SK-N-MC (cell line): ENCODE measurements at regions not wholly inside any gene's neighbourhood (a gene's known extent, or its start where the extent isn't known, plus 50 kb on each side); places are given as distances from the start of the nearest gene placed in this dataset.

ENCODE experiments used
- EZH2 ChIP-seq: fragments of 200-600 bp; sonication (generic); IDR thresholded peaks from one replicate; pipeline ENCODE4 v1.6.1; 2017; ENCODE audit warnings: antibody characterized with exemption
- FOXP2 ChIP-seq: optimal IDR thresholded peaks from 2 replicates; pipeline ENCODE3; 2011; ENCODE audit warnings: mild to moderate bottlenecking, moderate library complexity; ENCODE audit not compliant: insufficient read depth; ENCODE audit errors: extremely low read length, control extremely low read depth
- POLR2AphosphoS5 ChIP-seq: IDR thresholded peaks from 2 replicates; pipeline ENCODE4 v1.6.1; 2012; ENCODE audit warnings: mild to moderate bottlenecking, low read depth, low read length, borderline replicate concordance

- TF ChIP-seq EZH2, result no peak
- TF ChIP-seq POLR2AphosphoS5, result no peak
- TF ChIP-seq FOXP2, result no peak
Observed at GRCh38 chr4:69362351-69362750, 82.1 kb downstream of the UGT2B28 start.
